ENCODE measurements at regions not wholly inside any gene's neighbourhood (a gene's known extent, or its start where the extent isn't known, plus 50 kb on each side); places are given as distances from the start of the nearest gene placed in this dataset.

- no peaks in the 10 kb centered on the region for H3K27me3 Mint-ChIP-seq
- no peak overlapping the region for H3K4me3 Mint-ChIP-seq
- DNase-seq (ENCODE audit: low spot score) (no peak), ATAC-seq (no peak)
- H3K36me3 Mint-ChIP-seq, result no peaks in the 10 kb centered on the region
- H3K9me3 Mint-ChIP-seq, result peaks cover 14% of the 10 kb centered on the region
- H3K27ac Mint-ChIP-seq, result no peak overlapping the region
- H3K4me1 Mint-ChIP-seq (ENCODE audit: low read depth in 2 of 2), result peaks cover 0 to 7% of the 10 kb centered on the region in 2 donors
These were observed 554.4 kb downstream of the FBXO15 start for GRCh38 chr18:73593207-73593606.

GRCh38 chr18:73590950-73591349 is 556.7 kb downstream of the FBXO15 start:
- Mint-ChIP-seq H3K4me1 (ENCODE audit: low read depth in 2 of 2) (no peaks in the 10 kb centered on the region), H3K4me3 (no peak overlapping the region), H3K9me3 (peaks cover 3% of the 10 kb centered on the region), H3K27ac (no peak overlapping the region), H3K27me3 (no peaks in the 10 kb centered on the region), H3K36me3 (no peaks in the 10 kb centered on the region)
- DNase-seq (ENCODE audit: low spot score) (no peak), ATAC-seq (no peak)

GRCh38 chr18:73579698-73580097 is 567.9 kb downstream of the FBXO15 start:
- DNase-seq (ENCODE audit: low spot score), result no peak
- H3K27me3 Mint-ChIP-seq, result no peaks in the 10 kb centered on the region

GRCh38 chr18:73577365-73577764 is 570.3 kb downstream of the FBXO15 start:
- peaks cover 12% of the 10 kb centered on the region for H3K9me3 Mint-ChIP-seq
- H3K27ac Mint-ChIP-seq, result no peak overlapping the region
- DNase-seq (ENCODE audit: low spot score) (no peak), ATAC-seq (no peak)
- H3K4me3 Mint-ChIP-seq, result no peak overlapping the region
- H3K4me1 Mint-ChIP-seq (ENCODE audit: low read depth in 2 of 2), result no peaks in the 10 kb centered on the region
- H3K36me3 Mint-ChIP-seq, result no peaks in the 10 kb centered on the region
- H3K27me3 Mint-ChIP-seq, result no peaks in the 10 kb centered on the region

More at GRCh38 chr18:73579698-73580097, 567.9 kb downstream of the FBXO15 start:
- H3K36me3 Mint-ChIP-seq, result no peaks in the 10 kb centered on the region
- ATAC-seq, result no peak
- H3K9me3 Mint-ChIP-seq, result peaks cover 21% of the 10 kb centered on the region
- H3K4me3 Mint-ChIP-seq, result no peak overlapping the region
- no peaks in the 10 kb centered on the region for H3K4me1 Mint-ChIP-seq (ENCODE audit: low read depth in 2 of 2)
- no peak overlapping the region for H3K27ac Mint-ChIP-seq

- H3K36me3 Mint-ChIP-seq, result no peaks in the 10 kb centered on the region
- no peaks in the 10 kb centered on the region for H3K4me1 Mint-ChIP-seq (ENCODE audit: low read depth in 2 of 2)
- no peak for DNase-seq (ENCODE audit: low spot score)
- H3K27me3 Mint-ChIP-seq, result no peaks in the 10 kb centered on the region
- ATAC-seq, result no peak
- peaks cover 10% of the 10 kb centered on the region for H3K9me3 Mint-ChIP-seq
- no peak overlapping the region for H3K4me3 Mint-ChIP-seq
- H3K27ac Mint-ChIP-seq, result no peak overlapping the region
These were observed 583.6 kb downstream of the FBXO15 start for GRCh38 chr18:73563901-73564472.

GRCh38 chr18:73563345-73563744 is 584.3 kb downstream of the FBXO15 start:
- no peak for DNase-seq (ENCODE audit: low spot score)
- H3K4me1 Mint-ChIP-seq (ENCODE audit: low read depth in 2 of 2), result no peaks in the 10 kb centered on the region
- no peak for ATAC-seq
- H3K27me3 Mint-ChIP-seq, result no peaks in the 10 kb centered on the region
- no peaks in the 10 kb centered on the region for H3K36me3 Mint-ChIP-seq
- peaks cover 10% of the 10 kb centered on the region for H3K9me3 Mint-ChIP-seq
- H3K27ac Mint-ChIP-seq, result no peak overlapping the region
- no peak overlapping the region for H3K4me3 Mint-ChIP-seq

- DNase-seq (ENCODE audit: low spot score) (no peak), ATAC-seq (no peak)
- Mint-ChIP-seq H3K4me3 (no peak overlapping the region), H3K9me3 (peaks cover 6% of the 10 kb centered on the region), H3K27me3 (no peaks in the 10 kb centered on the region), H3K27ac (no peak overlapping the region), H3K4me1 (ENCODE audit: low read depth in 2 of 2) (no peaks in the 10 kb centered on the region), H3K36me3 (no peaks in the 10 kb centered on the region)
These were observed 590.7 kb downstream of the FBXO15 start for GRCh38 chr18:73556904-73557303.

- DNase-seq (ENCODE audit: low spot score), result no peak
- ATAC-seq, result no peak
- peaks cover 4% of the 10 kb centered on the region for H3K9me3 Mint-ChIP-seq
- no peaks in the 10 kb centered on the region for H3K4me1 Mint-ChIP-seq (ENCODE audit: low read depth in 2 of 2)
- no peaks in the 10 kb centered on the region for H3K36me3 Mint-ChIP-seq
- H3K4me3 Mint-ChIP-seq, result no peak overlapping the region
- H3K27me3 Mint-ChIP-seq, result no peaks in the 10 kb centered on the region
- H3K27ac Mint-ChIP-seq, result no peak overlapping the region
These were observed 595.5 kb downstream of the FBXO15 start for GRCh38 chr18:73552171-73552570.

- Mint-ChIP-seq H3K27ac (no peak overlapping the region), H3K4me3 (no peak overlapping the region), H3K36me3 (no peaks in the 10 kb centered on the region), H3K27me3 (no peaks in the 10 kb centered on the region), H3K4me1 (ENCODE audit: low read depth in 2 of 2) (no peaks in the 10 kb centered on the region), H3K9me3 (peaks cover 4% of the 10 kb centered on the region)
- DNase-seq (ENCODE audit: low spot score) (no peak), ATAC-seq (no peak)
These were observed 596.4 kb downstream of the FBXO15 start for GRCh38 chr18:73551211-73551610.

- peaks cover under 1% of the 10 kb centered on the region for H3K36me3 Mint-ChIP-seq
- H3K27me3 Mint-ChIP-seq, result no peaks in the 10 kb centered on the region
- H3K9me3 Mint-ChIP-seq, result no peaks in the 10 kb centered on the region
- ATAC-seq (no peak), DNase-seq (ENCODE audit: low spot score) (no peak)
- H3K4me1 Mint-ChIP-seq (ENCODE audit: low read depth in 2 of 2), result no peaks in the 10 kb centered on the region
- no peak overlapping the region for H3K27ac Mint-ChIP-seq
- no peak overlapping the region for H3K4me3 Mint-ChIP-seq
These were observed 598.4 kb downstream of the FBXO15 start for GRCh38 chr18:73549236-73549635.

GRCh38 chr18:73545472-73545871 is 602.2 kb downstream of the FBXO15 start:
- ATAC-seq (no peak), DNase-seq (ENCODE audit: low spot score) (no peak)
- Mint-ChIP-seq H3K27me3 (no peaks in the 10 kb centered on the region), H3K27ac (no peak overlapping the region), H3K4me1 (ENCODE audit: low read depth in 2 of 2) (no peaks in the 10 kb centered on the region), H3K9me3 (peaks cover 4% of the 10 kb centered on the region), H3K36me3 (peaks cover 8% of the 10 kb centered on the region), H3K4me3 (no peak overlapping the region)

- H3K36me3 Mint-ChIP-seq, result peaks cover 8% of the 10 kb centered on the region
These were observed 603.0 kb downstream of the FBXO15 start for GRCh38 chr18:73544617-73545016.

GRCh38 chr18:73544032-73544431 is 603.6 kb downstream of the FBXO15 start:
- ATAC-seq, result no peak
- Mint-ChIP-seq H3K4me1 (ENCODE audit: low read depth in 2 of 2) (no peaks in the 10 kb centered on the region), H3K4me3 (no peak overlapping the region), H3K9me3 (peaks cover 4% of the 10 kb centered on the region), H3K36me3 (peaks cover 8% of the 10 kb centered on the region), H3K27me3 (no peaks in the 10 kb centered on the region), H3K27ac (no peak overlapping the region)
- no peak for DNase-seq (ENCODE audit: low spot score)

More at GRCh38 chr18:73544617-73545016, 603.0 kb downstream of the FBXO15 start:
- Mint-ChIP-seq H3K27ac (no peak overlapping the region), H3K27me3 (no peaks in the 10 kb centered on the region), H3K4me1 (ENCODE audit: low read depth in 2 of 2) (no peaks in the 10 kb centered on the region), H3K4me3 (no peak overlapping the region), H3K9me3 (peaks cover 4% of the 10 kb centered on the region)
- DNase-seq (ENCODE audit: low spot score) (no peak), ATAC-seq (no peak)

- Mint-ChIP-seq H3K27ac (no peak overlapping the region), H3K4me1 (ENCODE audit: low read depth in 2 of 2) (no peaks in the 10 kb centered on the region), H3K4me3 (no peak overlapping the region), H3K9me3 (peaks cover 12% of the 10 kb centered on the region), H3K36me3 (no peaks in the 10 kb centered on the region), H3K27me3 (no peaks in the 10 kb centered on the region)
- DNase-seq (ENCODE audit: low spot score), result no peak
- no peak for ATAC-seq
These were observed 611.6 kb downstream of the FBXO15 start for GRCh38 chr18:73535990-73536389.

GRCh38 chr18:73535189-73535588 is 612.4 kb downstream of the FBXO15 start:
- Mint-ChIP-seq H3K9me3 (peaks cover 15% of the 10 kb centered on the region), H3K4me3 (no peak overlapping the region), H3K36me3 (no peaks in the 10 kb centered on the region), H3K4me1 (ENCODE audit: low read depth in 2 of 2) (no peaks in the 10 kb centered on the region), H3K27me3 (no peaks in the 10 kb centered on the region), H3K27ac (no peak overlapping the region)
- DNase-seq (ENCODE audit: low spot score) (no peak), ATAC-seq (no peak)

Measured in natural killer cell treated with Interleukin-12 subunit alpha and Interleukin-12 subunit beta and Interleukin-15 and Interleukin-18, amount 100 ng/mL, for 72 hours (primary cell).